Thoracic aorta (tissue), 2 donors: ENCODE measurements at regions not wholly inside any gene's neighbourhood (a gene's known extent, or its start where the extent isn't known, plus 50 kb on each side); places are given as distances from the start of the nearest gene placed in this dataset.
A peak's percentile ranks its signal among the peaks of the same experiment; 100 is the strongest.

Source experiments
- ATAC-seq: fragments of 150-250 bp; one replicate; pipeline ENCODE4 v1.8.0; 2017; ENCODE audit warnings: low read depth; ENCODE audit not compliant: insufficient number of reproducible peaks, low FRiP score
- DNase-seq: peaks from one replicate; pipeline ENCODE4 v3.0.0-alpha.2; 2020; ENCODE audit warnings: low spot score
- H3K27ac ChIP-seq, 2 donors: fragments of 200-600 bp; sonication (generic); 1 replicate in 1 of 2; 2 replicates in 1 of 2; pipeline ENCODE4 v1.5.1; 2016; ENCODE audit warnings: mild to moderate bottlenecking in 2 of 2, moderate library complexity in 2 of 2
- H3K27me3 ChIP-seq: fragments of 200-600 bp; sonication (generic); replicated peaks from 2 replicates; pipeline ENCODE4 v1.6.0; 2016; ENCODE audit warnings: mild to moderate bottlenecking; ENCODE audit not compliant: insufficient read depth
- H3K36me3 ChIP-seq: fragments of 200-600 bp; sonication (generic); one replicate; pipeline ENCODE4 v1.5.1; 2016
- H3K4me1 ChIP-seq, 2 donors: fragments of 200-600 bp; sonication (generic); 1 replicate in 1 of 2; 2 replicates in 1 of 2; pipeline versions ENCODE4 v1.5.1 to v1.6.0; 2016; ENCODE audit warnings: low read depth in 2 of 2, mild to moderate bottlenecking in 1 of 2; ENCODE audit not compliant: control insufficient read depth in 1 of 2
- H3K4me3 ChIP-seq: fragments of 200-600 bp; sonication (generic); 2 replicates; pipeline ENCODE4 v1.5.1; 2016; ENCODE audit warnings: mild to moderate bottlenecking
- H3K9me3 ChIP-seq: fragments of 200-600 bp; sonication (generic); 2 replicates; pipeline ENCODE4 v1.5.1; 2016
- TF ChIP-seq, protein P1 (sequence below): fragments of 200-600 bp; sonication (generic); IDR thresholded peaks from one replicate; pipeline ENCODE4 v1.5.1; 2019; ENCODE audit warnings: antibody characterized with exemption

- Histone ChIP-seq H3K36me3 (no peaks in the 10 kb centered on the region), H3K27me3 (no peaks in the 10 kb centered on the region), H3K27ac (peak overlapping the region; percentile 66 to 67), H3K4me1 (peaks cover 2 to 27% of the 10 kb centered on the region in 2 donors), H3K9me3 (no peaks in the 10 kb centered on the region), H3K4me3 (peak overlapping the region; percentile 39)
- DNase-seq (no peak), ATAC-seq (no peak)
- TF ChIP-seq, protein P1, sequence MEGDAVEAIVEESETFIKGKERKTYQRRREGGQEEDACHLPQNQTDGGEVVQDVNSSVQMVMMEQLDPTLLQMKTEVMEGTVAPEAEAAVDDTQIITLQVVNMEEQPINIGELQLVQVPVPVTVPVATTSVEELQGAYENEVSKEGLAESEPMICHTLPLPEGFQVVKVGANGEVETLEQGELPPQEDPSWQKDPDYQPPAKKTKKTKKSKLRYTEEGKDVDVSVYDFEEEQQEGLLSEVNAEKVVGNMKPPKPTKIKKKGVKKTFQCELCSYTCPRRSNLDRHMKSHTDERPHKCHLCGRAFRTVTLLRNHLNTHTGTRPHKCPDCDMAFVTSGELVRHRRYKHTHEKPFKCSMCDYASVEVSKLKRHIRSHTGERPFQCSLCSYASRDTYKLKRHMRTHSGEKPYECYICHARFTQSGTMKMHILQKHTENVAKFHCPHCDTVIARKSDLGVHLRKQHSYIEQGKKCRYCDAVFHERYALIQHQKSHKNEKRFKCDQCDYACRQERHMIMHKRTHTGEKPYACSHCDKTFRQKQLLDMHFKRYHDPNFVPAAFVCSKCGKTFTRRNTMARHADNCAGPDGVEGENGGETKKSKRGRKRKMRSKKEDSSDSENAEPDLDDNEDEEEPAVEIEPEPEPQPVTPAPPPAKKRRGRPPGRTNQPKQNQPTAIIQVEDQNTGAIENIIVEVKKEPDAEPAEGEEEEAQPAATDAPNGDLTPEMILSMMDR, result no peak
Observed at GRCh38 chr20:58571693-58572427, 56.7 kb upstream of the APCDD1L start.

GRCh38 chr20:58571356-58571692, 56.1 kb upstream of the APCDD1L start:
- ATAC-seq (no peak), DNase-seq (no peak)
- TF ChIP-seq, protein P1, result no peak
- H3K36me3 ChIP-seq, result no peaks in the 10 kb centered on the region
- H3K4me3 ChIP-seq, result no peak overlapping the region
- peaks cover 2 to 27% of the 10 kb centered on the region in 2 donors for H3K4me1 ChIP-seq
- peak overlapping the region; percentile 66 to 67 for H3K27ac ChIP-seq
- H3K27me3 ChIP-seq, result no peaks in the 10 kb centered on the region
- H3K9me3 ChIP-seq, result no peaks in the 10 kb centered on the region

GRCh38 chr20:58570204-58570859, 55.1 kb upstream of the APCDD1L start:
- DNase-seq, result no peak
- Histone ChIP-seq H3K9me3 (no peaks in the 10 kb centered on the region), H3K27me3 (no peaks in the 10 kb centered on the region), H3K4me1 (peaks cover 2 to 27% of the 10 kb centered on the region in 2 donors), H3K36me3 (no peaks in the 10 kb centered on the region), H3K27ac (no peak overlapping the region), H3K4me3 (no peak overlapping the region)
- TF ChIP-seq, protein P1, result no peak
- ATAC-seq, result no peak

- Histone ChIP-seq H3K36me3 (no peaks in the 10 kb centered on the region), H3K27ac (no peak overlapping the region), H3K4me3 (no peak overlapping the region), H3K4me1 (peaks cover 2 to 27% of the 10 kb centered on the region in 2 donors), H3K27me3 (no peaks in the 10 kb centered on the region), H3K9me3 (no peaks in the 10 kb centered on the region)
- TF ChIP-seq, protein P1, result no peak
- ATAC-seq (no peak), DNase-seq (no peak)
Observed at GRCh38 chr20:58569241-58570125, 54.3 kb upstream of the APCDD1L start.
